DOHH2 (cell line): ENCODE measurements at regions not wholly inside any gene's neighbourhood (a gene's known extent, or its start where the extent isn't known, plus 50 kb on each side); places are given as distances from the start of the nearest gene placed in this dataset.

Experiments
- H3F3A ChIP-seq: fragments of 200-600 bp; sonication (generic), shearing (Covaris generic); 2 replicates; pipeline ENCODE4 v1.6.0; 2016; ENCODE audit warnings: antibody characterized with exemption, mild to moderate bottlenecking; ENCODE audit not compliant: control insufficient read depth, insufficient read depth
- H3K27ac ChIP-seq: fragments of 200-600 bp; sonication (generic); 2 replicates; pipeline ENCODE4 v1.5.1; 2014; ENCODE audit warnings: low read depth, mild to moderate bottlenecking, low read length, moderate library complexity
- H3K27me3 ChIP-seq: fragments of 200-600 bp; sonication (generic); 2 replicates; pipeline ENCODE4 v1.6.1; 2014; ENCODE audit warnings: mild to moderate bottlenecking, low read length, mixed read lengths; ENCODE audit not compliant: control insufficient read depth
- H3K36me3 ChIP-seq: fragments of 200-600 bp; sonication (generic); 2 replicates; pipeline ENCODE4 v1.6.1; 2014; ENCODE audit warnings: mild to moderate bottlenecking, low read length, moderate library complexity, mixed read lengths; ENCODE audit not compliant: control insufficient read depth
- H3K4me1 ChIP-seq: fragments of 200-600 bp; sonication (generic); 2 replicates; pipeline ENCODE4 v1.6.1; 2014; ENCODE audit warnings: mild to moderate bottlenecking, low read length, mixed read lengths; ENCODE audit not compliant: control insufficient read depth
- H3K4me2 ChIP-seq: fragments of 200-600 bp; sonication (generic); 2 replicates; pipeline ENCODE4 v1.6.0; 2014; ENCODE audit warnings: mild to moderate bottlenecking, low read length, moderate library complexity
- H3K4me3 ChIP-seq: fragments of 200-600 bp; sonication (generic); 2 replicates; pipeline ENCODE4 v1.5.1; 2014; ENCODE audit warnings: mild to moderate bottlenecking, low read length, mixed read lengths
- H3K79me2 ChIP-seq: fragments of 200-600 bp; sonication (generic); 2 replicates; pipeline ENCODE4 v1.6.1; 2014; ENCODE audit warnings: mild to moderate bottlenecking, low read length, mixed read lengths; ENCODE audit not compliant: control insufficient read depth
- H3K9me2 ChIP-seq: fragments of 200-600 bp; sonication (generic); replicated peaks from 2 replicates; pipeline ENCODE4 v1.6.1; 2014; ENCODE audit warnings: mild to moderate bottlenecking, low read length, mixed read lengths; ENCODE audit not compliant: control insufficient read depth
- H3K9me3 ChIP-seq: fragments of 200-600 bp; sonication (generic); 2 replicates; pipeline ENCODE4 v1.6.1; 2014; ENCODE audit warnings: antibody characterized with exemption, low read length, mixed read lengths; ENCODE audit not compliant: control insufficient read depth, insufficient read depth
- H4K20me1 ChIP-seq: fragments of 200-600 bp; sonication (generic); 2 replicates; pipeline ENCODE4 v1.6.0; 2014; ENCODE audit warnings: low read depth, mild to moderate bottlenecking, antibody characterized with exemption, low read length, moderate library complexity; ENCODE audit not compliant: control insufficient read depth, insufficient read depth
- CTCF ChIP-seq: fragments of 200-600 bp; sonication (generic); IDR thresholded peaks from one replicate; pipeline ENCODE4 v1.5.1; 2014; ENCODE audit warnings: antibody characterized with exemption, mild to moderate bottlenecking, low read depth, low read length; ENCODE audit not compliant: poor library complexity, severe bottlenecking
- EZH2phosphoT487 ChIP-seq: fragments of 200-600 bp; sonication (generic); IDR thresholded peaks from 2 replicates; pipeline ENCODE4 v1.6.1; 2017; ENCODE audit warnings: borderline replicate concordance, mild to moderate bottlenecking, antibody characterized with exemption, low read length, moderate library complexity, mixed read lengths

DNA sequence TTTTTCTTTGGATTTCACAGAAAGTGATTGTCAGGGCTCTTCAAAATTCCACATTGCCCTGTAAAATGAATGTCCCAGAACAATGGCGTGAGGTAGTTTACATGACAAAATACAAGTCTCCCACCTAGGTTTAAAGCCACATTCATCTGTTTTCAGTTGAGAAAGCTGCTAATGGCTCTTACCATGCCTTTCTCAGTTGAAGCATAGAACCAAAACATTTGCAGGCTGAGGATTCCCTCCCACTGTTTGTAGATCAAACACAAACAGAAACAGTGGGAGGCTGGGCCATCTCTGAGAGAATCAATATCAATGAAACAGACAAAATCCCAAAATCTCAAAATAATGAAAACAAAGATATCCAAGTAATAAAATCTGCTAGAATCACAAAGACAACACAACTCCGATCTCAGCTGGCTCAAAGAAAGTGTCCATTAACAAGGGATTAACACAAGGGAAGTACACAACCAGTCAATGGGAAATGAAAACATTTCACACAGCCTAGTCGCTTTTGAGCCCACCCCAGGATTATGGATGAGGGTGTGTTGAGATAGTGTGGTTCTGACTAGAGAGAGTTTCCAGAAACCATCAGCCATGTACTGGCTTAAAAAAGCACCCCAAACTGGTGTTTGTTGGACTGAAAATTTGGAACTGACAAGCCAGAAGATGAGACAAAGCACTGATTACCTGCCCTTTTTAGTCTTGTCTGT, 54.5 kb upstream of the TMEM260 start:
- TF ChIP-seq CTCF: no peak
- no peak for TF ChIP-seq EZH2phosphoT487
- no peaks in the 10 kb centered on the region for H3K4me1 ChIP-seq
- H3K4me3 ChIP-seq: no peak overlapping the region
- no peaks in the 10 kb centered on the region for H3K36me3 ChIP-seq
- no peaks in the 10 kb centered on the region for H3K9me3 ChIP-seq
- H3F3A ChIP-seq: no peaks in the 10 kb centered on the region
- H3K4me2 ChIP-seq: no peak overlapping the region
- no peaks in the 10 kb centered on the region for H3K9me2 ChIP-seq
- H3K27ac ChIP-seq: no peak overlapping the region
- no peaks in the 10 kb centered on the region for H3K79me2 ChIP-seq
- no peaks in the 10 kb centered on the region for H3K27me3 ChIP-seq
- no peaks in the 10 kb centered on the region for H4K20me1 ChIP-seq

GRCh38 chr14:56528927-56529326, 50.7 kb upstream of the TMEM260 start:
- Histone ChIP-seq H3K27ac (no peak overlapping the region), H3K27me3 (no peaks in the 10 kb centered on the region), H3K4me2 (no peak overlapping the region), H3K9me2 (no peaks in the 10 kb centered on the region), H3K4me3 (no peak overlapping the region), H3K9me3 (no peaks in the 10 kb centered on the region), H3K4me1 (no peaks in the 10 kb centered on the region), H3K36me3 (no peaks in the 10 kb centered on the region), H3K79me2 (no peaks in the 10 kb centered on the region), H3F3A (no peaks in the 10 kb centered on the region), H4K20me1 (no peaks in the 10 kb centered on the region)
- no peak for TF ChIP-seq CTCF
- no peak for TF ChIP-seq EZH2phosphoT487
